HT-29 (cell line): ENCODE measurements at regions not wholly inside any gene's neighbourhood (a gene's known extent, or its start where the extent isn't known, plus 50 kb on each side); places are given as distances from the start of the nearest gene placed in this dataset.

Source experiments
- DNase-seq: peaks from one replicate; pipeline ENCODE4 v3.0.0-alpha.2; 2015; ENCODE audit warnings: low spot score

GRCh38 chr17:33404070-33404819, 111.2 kb upstream of the ASIC2 start:
- DNase-seq = no peak

GRCh38 chr17:33416131-33416530, 123.0 kb upstream of the ASIC2 start:
- DNase-seq = no peak

GRCh38 chr17:33421933-33422332, 128.8 kb upstream of the ASIC2 start:
- DNase-seq = no peak

- no peak for DNase-seq
Observed at GRCh38 chr17:33433581-33433980, 140.5 kb upstream of the ASIC2 start.

GRCh38 chr17:33434841-33435240, 141.7 kb upstream of the ASIC2 start:
- DNase-seq = no peak

- DNase-seq = no peak
Observed at GRCh38 chr17:33435721-33436301, 142.7 kb upstream of the ASIC2 start.

- DNase-seq = no peak
Observed at GRCh38 chr17:33436321-33436720, 143.2 kb upstream of the ASIC2 start.

- DNase-seq = no peak
Observed at GRCh38 chr17:33438139-33438538, 145.0 kb upstream of the ASIC2 start.

- DNase-seq = no peak
Observed at GRCh38 chr17:33438578-33438977, 145.5 kb upstream of the ASIC2 start.

- DNase-seq = no peak
Observed at GRCh38 chr17:33442320-33442719, 149.2 kb upstream of the ASIC2 start.

GRCh38 chr17:33444731-33445130, 151.6 kb upstream of the ASIC2 start:
- DNase-seq = no peak

- DNase-seq = no peak
Observed at GRCh38 chr17:33447090-33447489, 154.0 kb upstream of the ASIC2 start.

- no peak for DNase-seq
Observed at GRCh38 chr17:33451221-33451620, 158.1 kb upstream of the ASIC2 start.

- no peak for DNase-seq
Observed at GRCh38 chr17:33457477-33457876, 164.4 kb upstream of the ASIC2 start.

GRCh38 chr17:33459078-33459940, 166.2 kb upstream of the ASIC2 start:
- no peak for DNase-seq

GRCh38 chr17:33460781-33461450, 167.8 kb upstream of the ASIC2 start:
- no peak for DNase-seq

GRCh38 chr17:33463887-33464286, 170.8 kb upstream of the ASIC2 start:
- DNase-seq = no peak

GRCh38 chr17:33464669-33465280, 171.7 kb upstream of the ASIC2 start:
- no peak for DNase-seq

GRCh38 chr17:33469421-33469820, 176.3 kb upstream of the ASIC2 start:
- DNase-seq = no peak

- DNase-seq = no peak
Observed at GRCh38 chr17:33469911-33470310, 176.8 kb upstream of the ASIC2 start.

- DNase-seq = no peak
Observed at GRCh38 chr17:33473061-33473460, 180.0 kb upstream of the ASIC2 start.

GRCh38 chr17:33474789-33475188, 181.7 kb upstream of the ASIC2 start:
- no peak for DNase-seq
